ENCODE measurements at regions not wholly inside any gene's neighbourhood (a gene's known extent, or its start where the extent isn't known, plus 50 kb on each side); places are given as distances from the start of the nearest gene placed in this dataset.

- no peak for TF ChIP-seq CTCF (IDR thresholded peaks at IDR 0.05)
- TF ChIP-seq POLR2A (IDR thresholded peaks at IDR 0.05) = no peak
These were observed 652.2 kb upstream of the DIPK2B start for GRCh38 chrX:45852884-45853283.

All from thyroid gland (tissue), 4 donors.